HepG2 (cell line): ENCODE measurements at regions not wholly inside any gene's neighbourhood (a gene's known extent, or its start where the extent isn't known, plus 50 kb on each side); places are given as distances from the start of the nearest gene placed in this dataset.
"Not testable (repeated sequence)": the region's sequence is repeated elsewhere in the genome, so short reads cannot be mapped to it uniquely, and the experiment has no call there.

Experiments
- JUNB ChIP-seq: sonication (generic); formaldehyde crosslinking; IDR thresholded peaks from 2 replicates; pipeline ENCODE4 v1.8.0; 2022; ENCODE audit warnings: missing genetic modification reagents, mild to moderate bottlenecking, borderline replicate concordance
- MEF2D ChIP-seq: sonication (generic); formaldehyde crosslinking; IDR thresholded peaks from 2 replicates; pipeline ENCODE4 v1.5.1; 2020; ENCODE audit warnings: mild to moderate bottlenecking, missing genetic modification reagents
- PCBP2 ChIP-seq: fragments of 200-400 bp; formaldehyde crosslinking; optimal IDR thresholded peaks from 2 replicates; pipeline ENCODE3; 2018; ENCODE audit warnings: low read length, low read depth; ENCODE audit not compliant: poor library complexity, severe bottlenecking
- ZFP62 ChIP-seq: sonication (generic); formaldehyde crosslinking; IDR thresholded peaks from 2 replicates; pipeline ENCODE4 v1.4.0; 2020; ENCODE audit warnings: missing genetic modification reagents
- ZMYM4 ChIP-seq: sonication (generic); formaldehyde crosslinking; IDR thresholded peaks from 2 replicates; pipeline ENCODE4 v1.8.1; 2023; ENCODE audit warnings: mild to moderate bottlenecking, missing genetic modification reagents
- ZNF12 ChIP-seq: sonication (generic); formaldehyde crosslinking; IDR thresholded peaks from 2 replicates; pipeline ENCODE4 v1.5.0; 2020; ENCODE audit warnings: missing genetic modification reagents

DNA sequence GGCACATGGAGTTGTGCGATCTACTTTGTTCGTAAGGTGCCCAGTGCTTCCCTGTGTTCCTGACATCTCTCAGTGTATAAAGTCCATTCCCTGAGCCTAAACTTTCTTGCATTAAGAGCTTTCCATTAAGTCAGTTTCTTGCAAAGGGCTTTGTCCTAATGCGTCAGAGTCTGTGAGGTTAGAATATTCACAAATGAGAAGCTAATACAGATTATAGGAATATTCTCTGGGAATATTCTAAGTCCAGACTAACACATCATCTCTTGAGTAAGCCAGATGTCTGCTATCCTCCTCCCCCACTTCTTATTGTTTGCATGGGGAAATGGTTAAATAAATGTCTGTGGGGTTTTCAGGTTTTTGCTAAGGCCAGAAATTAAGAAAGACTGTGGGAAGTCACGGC is 818.6 kb downstream of the SPATA31A1 start:
- not testable (repeated sequence) for TF ChIP-seq ZNF12 (CRISPR knock-in tag); PCBP2; MEF2D; JUNB (CRISPR knock-in tag); ZMYM4 (CRISPR knock-in tag); ZFP62 (CRISPR knock-in tag)
